HuH-7 (cell line): ENCODE measurements at regions not wholly inside any gene's neighbourhood (a gene's known extent, or its start where the extent isn't known, plus 50 kb on each side); places are given as distances from the start of the nearest gene placed in this dataset.

Source experiments
- DNase-seq: peaks from one replicate; pipeline ENCODE4 v3.0.0; 2011; ENCODE audit warnings: low spot score

DNA sequence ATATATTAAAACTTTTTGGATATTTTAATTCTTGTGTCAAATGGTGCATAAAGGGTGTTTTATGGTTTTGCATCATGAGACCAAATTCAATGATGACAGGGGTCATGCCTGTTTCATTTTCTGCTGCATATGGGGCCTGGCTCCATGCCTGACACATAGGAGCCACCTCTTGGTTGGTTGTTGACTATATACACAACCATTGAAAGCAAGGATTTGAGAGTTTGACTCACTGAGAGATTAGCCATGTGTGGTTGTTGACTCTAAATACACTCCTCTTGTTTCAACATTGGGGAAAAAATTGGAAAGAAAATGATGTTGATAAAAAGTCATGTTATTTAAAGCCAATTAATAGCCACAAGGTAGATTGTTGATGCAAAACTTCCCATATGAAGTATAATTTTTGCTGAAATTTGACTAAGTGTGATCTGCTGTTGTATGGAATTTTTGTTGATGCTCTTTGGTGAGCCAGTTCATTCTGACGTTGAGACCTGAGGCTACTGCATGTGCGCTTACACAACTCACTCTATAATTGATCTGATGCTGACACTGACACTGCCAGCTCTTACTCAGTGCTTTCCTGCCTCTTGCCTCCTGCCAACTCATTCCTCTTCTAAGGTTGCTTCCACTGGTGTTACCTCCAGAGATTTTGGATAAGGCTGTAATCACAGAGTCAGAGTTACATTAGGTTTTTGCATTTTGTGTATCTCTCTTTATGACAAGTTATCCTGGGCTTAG is 446.2 kb upstream of the SLC14A2 start:
- no peak for DNase-seq

DNA sequence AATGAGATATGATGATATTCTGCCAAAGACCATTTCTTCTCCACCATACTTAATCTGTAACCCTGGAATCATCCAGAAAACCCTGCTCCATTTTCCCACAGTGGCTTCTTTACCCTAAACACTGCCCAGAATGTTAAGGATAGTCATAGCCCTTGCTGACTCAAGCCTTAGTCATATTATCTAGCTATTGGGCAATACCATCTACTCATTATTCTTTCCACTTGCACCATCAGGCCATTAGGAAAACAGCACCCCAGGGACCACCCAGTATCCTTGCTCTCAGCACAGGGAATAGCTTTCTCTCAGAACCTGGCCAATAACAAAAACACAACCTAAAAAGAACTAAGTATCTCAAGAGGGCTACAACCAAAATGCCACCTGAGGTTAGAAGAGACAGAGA is 445.7 kb upstream of the SLC14A2 start:
- DNase-seq: no peak

DNA sequence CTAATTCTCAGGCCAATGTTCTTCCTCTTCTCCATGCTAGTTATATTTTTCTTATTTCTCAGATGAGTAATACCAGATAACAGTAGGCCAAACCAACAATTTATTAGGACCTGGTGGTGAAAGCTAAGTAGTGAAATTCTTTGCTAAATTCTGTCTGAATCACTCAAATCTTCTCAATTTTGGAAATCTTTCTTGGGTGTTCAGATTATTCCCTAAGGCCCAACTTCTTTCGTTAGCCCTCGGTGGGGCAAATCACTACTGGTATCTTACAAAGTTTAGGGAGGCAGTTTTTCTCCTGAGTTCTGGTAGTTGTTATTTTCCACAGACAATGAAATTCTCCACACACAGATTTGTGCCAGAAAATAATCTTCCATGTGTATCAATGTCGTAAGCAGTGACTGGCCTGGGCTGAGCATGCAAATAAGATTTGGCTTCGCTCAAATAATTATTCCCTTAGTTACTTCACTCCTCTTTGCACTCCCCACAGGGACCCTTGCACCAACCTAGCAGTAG is 443.5 kb upstream of the SLC14A2 start:
- DNase-seq: no peak

DNA sequence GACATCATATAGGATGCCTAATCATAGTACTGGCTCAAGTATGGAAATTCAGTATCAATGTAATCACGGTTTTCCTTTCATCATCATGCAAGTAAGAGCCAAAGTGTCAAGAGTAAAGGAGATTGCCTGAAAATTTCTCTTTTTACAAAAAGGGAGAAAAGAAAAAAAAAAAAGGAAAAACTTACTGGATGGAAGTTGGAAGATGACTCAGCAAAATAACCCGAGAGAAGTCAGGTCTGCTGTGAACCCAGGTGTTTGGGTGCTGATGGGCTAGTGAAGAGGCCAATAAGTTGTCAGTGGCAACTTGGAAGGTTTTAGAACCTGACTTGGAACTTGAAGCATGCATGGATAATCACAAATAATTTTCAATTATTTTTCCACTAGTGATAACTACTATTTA is 441.9 kb upstream of the SLC14A2 start:
- DNase-seq: no peak

DNA sequence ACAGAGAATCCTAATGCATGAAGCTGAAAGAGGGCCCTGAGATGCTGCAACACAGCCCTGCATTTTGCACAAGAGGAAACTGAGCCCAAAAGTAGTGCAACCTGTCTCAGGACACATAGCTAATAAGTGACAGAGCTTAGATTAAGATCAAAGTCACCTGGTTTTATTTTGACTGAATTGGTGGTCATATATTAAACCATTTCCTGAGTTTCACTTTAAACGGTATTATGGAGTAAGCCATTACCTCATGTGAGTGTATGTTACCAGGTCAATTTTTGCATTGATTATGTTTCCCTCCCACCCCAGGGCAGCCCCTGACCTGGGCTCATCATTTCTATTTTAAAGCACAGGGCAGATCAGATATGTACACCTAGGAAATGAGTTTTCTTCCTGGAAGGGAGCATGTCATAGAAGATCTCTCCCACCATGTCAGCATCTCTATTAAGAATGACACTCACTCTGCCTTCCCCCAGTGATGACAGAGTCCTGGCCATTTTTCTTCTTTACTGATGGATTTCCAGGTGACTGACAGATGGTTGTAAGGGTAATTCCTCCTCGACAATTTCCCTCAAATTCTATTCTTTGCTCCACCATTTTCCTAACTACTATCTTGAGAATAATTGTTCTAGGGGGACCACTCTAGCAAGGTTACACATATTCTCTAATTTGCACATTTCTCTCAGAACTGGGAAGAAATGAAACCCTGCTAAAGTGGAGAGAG is 441.3 kb upstream of the SLC14A2 start:
- no peak for DNase-seq

DNA sequence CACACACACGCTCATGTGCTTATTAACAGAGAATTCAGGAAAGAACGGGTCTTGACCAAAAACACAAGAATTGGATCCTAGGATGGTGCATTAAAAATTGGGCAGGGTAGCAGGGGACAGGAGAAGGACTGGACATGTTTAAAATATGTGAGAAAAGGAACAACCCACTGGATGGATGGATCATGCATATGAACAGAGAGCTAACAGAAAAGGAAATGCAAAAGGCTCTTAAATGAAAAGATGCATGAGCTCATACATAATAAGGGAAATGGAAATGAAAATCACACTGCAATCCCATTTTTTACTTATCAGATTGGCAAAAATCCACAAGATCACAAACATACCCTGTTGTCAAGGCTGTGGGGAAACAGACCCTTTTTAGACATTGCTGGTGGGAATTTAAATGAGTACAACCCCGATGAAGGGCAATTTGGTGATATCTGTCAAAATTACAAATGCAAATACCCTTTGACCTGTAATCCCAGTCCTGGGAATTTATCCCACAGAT is 440.6 kb upstream of the SLC14A2 start:
- no peak for DNase-seq

DNA sequence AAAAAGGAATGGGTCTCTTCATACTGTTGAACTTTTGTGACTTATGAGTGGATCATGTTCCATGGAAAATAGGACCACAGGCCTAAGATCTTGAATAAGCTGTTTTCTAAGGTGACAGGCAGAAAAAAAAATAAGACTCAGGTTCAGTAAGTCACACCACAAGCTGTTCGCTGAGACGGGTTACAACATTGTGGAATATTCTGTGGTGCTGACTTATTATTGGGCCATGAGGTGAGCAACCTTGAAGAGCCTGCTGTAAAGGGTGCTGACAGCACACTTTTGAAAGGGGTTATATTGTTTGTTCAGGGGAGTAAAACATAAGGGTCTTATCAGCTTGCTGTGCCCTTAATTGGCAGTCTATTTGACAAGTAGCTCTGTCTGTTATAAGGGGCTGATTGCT is 439.8 kb upstream of the SLC14A2 start:
- no peak for DNase-seq

DNA sequence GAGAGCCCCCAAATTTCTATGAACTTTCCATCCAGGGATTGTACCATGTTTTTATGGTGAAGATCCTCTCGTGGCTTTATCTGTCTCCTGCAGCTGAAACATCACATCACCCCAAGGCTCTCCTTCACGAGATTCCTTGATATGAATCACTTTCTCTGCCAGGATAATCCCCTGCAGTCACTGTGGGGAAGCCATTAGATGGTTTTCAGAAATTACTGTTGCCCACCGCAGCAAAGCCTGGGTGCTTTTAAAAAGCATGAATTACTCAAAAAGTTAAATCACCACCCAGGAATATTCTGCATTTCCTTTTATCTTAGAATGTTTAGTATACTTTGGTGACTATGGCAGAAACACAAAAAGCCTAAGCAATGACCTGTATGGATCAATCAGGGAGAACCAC is 428.4 kb upstream of the SLC14A2 start:
- no peak for DNase-seq

DNA sequence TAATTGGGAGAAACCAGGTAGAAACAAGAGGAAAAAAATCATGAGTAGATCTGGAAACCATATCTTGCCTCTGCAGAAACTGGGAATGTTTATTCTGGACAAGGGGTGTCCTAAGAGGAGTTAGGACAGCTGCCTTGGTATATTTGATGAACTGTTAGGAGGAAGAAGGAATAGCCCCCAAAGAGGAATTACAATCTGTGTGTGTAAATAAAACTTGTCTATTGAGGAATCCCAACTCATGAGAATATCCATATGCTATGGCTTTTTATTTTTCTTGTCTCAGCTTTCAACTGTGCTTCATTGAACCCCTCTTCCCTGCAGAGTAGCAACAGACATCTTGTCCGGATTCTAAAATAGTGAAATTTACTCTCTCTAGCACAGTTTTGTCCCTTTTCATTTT is 423.5 kb upstream of the SLC14A2 start:
- no peak for DNase-seq

DNA sequence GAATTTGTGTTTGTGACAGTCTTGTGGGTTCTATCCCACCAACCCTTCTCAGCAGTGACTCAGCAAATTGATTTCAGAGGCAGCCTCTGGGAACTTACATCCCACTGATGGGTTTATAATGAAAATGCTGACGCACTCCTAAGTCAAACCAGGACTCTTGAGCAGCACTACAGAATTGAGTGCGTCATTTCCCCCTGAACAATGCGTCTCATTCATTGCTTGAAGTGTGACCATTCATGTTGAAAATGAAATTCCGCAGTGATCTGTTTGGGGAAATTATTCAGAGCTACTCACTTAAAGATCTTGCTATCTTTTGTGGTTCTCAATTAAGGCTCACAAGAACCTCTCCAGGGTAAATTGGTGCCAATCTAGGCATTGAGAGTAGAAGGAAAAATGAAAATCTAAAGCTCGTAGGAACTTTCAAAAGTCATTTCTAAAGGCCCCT is 417.7 kb upstream of the SLC14A2 start:
- no peak for DNase-seq

DNA sequence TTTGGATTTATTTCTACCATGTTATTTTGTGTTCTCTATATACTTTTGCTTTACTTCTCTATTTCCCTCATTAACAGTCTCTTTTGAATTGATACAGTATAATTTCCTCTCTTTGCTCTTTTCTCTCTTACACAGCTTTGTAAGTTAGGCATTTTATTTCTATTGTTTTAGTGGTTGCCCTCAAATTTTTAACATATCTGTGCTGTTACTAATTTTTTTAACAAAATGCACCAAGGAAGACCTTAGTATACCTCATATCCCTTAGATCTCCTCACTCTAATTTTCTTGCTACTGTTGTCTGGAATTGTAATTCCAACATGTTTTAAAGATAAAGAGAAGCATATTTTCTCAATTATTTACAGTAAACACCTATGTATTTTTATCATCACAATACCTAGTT is 416.8 kb upstream of the SLC14A2 start:
- DNase-seq: no peak

DNA sequence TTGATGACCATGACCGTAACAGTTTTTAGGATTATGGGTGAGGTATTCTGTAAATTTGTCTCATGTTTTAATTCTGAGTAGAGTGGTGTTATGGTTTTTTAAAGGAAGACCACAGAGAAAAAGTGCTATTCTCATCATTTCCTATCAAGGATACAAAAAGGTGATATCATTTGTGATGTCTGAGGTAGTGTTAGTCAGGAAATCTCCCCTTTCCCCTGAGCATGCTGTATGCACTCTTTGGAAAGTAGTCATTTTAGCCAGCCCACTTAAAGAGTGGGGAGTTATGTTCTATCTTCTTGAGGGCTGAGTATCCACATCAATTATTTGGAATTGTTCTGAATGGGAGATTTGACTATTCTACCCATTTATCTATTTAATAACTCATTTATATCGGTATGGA is 414.2 kb upstream of the SLC14A2 start:
- no peak for DNase-seq

DNA sequence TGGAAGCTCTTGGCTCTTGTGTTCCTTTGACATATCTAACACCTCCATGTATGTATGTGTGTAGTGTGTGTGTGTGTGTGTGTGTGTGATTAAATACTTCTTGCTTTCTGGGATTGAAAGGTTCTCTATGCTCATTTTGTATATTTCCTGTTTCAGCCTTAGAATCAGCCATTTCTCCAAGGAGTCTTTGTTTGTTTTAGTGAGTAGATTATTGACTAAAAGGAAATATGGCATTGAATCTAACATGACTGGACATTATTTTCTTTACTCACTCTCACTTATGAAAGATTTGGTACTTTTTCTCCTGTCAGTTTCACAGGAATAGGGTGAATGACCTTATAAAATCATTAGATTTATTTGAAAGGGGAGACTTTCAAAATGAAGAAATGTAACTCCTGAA is 413.8 kb upstream of the SLC14A2 start:
- DNase-seq: no peak

DNA sequence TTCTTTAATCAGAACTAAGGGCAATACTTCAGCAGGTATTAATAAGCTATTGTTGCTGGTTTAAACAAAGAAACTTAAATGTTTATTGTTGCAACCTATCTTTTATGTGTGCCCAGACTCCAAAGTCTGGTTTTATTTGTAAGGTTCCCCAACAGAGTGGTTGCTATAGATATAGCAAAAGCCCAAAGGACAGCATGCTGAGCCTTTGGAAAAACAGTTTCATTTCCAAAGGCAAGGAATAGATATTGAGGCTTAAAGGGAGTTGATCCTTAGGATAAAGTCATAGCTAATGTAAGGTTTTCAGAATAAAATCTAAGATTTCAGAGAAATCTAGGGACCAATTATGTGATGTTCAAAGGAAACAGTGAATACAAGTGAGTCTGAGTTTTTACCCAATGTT is 413.2 kb upstream of the SLC14A2 start:
- no peak for DNase-seq

DNA sequence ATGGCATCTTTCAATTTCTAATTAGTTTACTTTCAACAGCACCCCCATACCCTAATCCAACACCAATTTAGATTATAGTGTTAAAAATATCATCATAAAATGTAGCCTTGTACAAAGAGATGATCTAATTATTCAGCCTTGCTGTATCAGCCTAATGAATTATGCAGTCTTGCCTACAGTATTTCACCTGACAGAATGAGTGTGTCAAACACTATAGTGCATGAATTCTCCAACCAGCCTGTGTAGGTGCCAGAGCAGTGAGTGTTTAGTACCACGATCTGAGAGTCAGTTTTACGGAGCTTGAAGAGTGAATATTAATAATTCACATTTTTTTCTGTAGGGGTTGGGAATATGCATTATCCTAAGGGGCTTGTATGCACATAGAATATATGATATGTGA is 411.6 kb upstream of the SLC14A2 start:
- DNase-seq: no peak

DNA sequence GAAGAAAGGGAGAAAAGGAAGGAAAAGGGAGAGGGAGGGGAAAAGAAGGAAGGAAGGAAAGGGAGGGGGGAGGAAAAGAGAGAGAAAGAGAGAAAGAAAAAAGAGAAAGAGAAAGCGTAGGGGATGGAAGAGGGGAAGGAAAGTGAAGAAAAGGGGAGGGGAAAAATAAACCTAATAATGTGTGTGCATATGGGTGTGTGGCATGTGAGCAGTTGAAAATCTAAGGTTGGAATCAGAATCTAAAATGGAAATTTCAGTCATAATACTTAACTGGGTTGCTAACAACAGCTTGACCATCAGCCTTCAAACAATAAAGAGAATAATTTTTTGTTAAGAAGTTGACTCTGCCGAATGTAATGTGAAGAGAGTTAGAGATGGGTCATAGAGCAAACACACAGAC is 407.9 kb upstream of the SLC14A2 start:
- no peak for DNase-seq

DNA sequence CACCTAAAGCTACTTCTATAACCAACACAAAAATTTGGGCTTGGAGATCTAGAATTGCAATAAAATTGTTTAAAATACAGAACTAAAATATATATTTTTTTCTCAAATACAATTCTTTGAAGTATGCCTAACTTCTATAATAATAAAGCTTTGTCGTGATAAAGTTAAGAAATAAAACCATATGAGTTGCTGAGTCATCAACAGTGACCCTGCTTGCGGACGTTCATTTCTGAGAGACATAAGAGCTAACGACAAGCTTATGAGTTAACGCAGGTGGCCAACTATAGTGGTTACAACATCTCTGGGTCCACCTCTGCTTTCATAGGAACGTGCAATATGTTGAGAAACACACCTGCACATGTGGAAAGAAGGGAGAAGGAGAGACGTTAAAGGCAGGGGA is 407.1 kb upstream of the SLC14A2 start:
- no peak for DNase-seq

DNA sequence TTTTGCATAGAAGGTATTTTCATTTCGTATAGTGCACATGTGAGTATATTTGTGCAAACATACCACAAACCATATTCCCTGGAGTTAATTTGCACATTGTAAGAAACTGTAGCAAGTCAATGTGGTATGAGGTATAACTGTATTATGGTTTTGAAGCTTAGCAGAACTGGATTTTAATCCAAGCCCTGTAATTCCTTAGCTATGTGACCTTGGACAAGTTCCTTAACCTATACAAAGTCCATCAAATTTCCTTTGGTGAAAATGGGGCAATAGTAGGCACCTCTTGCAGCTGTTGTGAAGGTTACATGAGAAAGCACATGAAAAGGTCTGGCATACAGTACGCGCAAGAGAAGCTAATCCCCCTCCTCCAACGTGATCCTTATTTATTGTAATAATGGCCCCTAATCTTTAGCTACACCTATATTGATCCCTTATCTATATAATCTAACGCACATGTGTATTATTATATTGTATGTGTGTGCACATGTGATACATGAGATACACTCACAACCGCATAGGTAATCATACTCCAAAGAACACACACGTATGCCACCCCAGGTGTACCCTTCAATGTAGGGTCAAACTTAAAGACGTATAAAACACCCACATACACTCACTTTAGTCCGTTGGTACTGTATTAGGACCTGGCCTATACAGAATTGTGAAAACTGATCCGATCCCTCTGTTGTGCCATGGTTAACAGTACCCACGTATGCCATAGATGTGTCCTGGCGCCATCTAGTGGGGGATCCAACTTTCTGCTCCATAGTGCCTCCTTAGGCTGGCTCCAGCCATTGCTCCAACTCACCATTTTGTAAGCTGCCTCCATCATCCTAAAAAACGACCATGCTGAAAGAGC is 402.9 kb upstream of the SLC14A2 start:
- DNase-seq: peak; percentile 25

DNA sequence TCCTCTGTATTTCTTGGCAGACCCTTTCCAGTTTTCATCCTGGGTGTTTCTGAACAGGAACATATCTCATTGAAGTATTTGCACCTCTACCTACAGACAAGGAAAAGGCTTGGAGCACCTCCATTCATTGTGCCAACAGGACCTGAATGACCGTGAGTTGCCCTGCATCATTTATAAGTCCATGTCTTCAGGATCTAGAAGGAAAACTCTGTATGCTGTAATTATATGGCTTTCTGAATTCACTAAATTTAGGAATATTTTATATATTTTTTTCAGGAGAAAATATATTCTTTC is 402.3 kb upstream of the SLC14A2 start:
- no peak for DNase-seq

DNA sequence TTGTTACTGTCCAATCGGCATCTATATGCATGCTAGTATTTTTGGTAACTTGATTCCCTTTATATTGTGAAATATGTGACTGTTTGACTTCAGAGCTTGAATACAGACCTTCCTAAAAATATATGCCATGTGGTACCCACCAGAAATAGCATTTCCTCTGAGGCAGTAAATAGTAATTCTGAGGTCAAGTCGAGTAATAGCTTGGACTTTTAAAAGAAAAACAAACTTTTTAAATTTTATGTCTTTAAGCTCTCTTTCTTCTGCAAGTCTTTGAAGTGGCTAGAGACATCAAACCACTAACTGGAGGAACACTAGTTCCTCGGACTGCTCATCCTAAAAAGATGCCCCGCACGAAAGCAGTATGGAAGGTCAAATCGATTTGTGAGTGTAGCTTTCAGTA is 396.8 kb upstream of the SLC14A2 start:
- no peak for DNase-seq

DNA sequence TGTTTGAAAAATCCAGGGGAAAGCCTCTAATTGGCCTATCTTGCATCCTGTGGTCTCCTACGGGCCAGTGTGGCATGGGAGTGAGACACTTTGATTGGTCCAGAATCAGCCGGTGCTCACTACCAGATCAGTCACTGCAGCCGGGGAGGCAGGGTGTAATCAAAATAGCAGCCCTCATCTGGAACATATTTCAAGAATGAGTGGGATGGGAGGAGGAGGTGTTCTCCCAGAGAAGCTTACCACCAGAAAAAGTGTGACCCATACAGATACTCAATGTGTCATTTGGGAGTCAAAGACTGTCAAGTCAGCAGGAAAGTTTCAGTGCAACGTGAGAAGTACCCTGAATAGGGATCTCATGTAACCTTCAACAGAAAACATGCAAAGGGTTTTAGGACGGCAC is 393.9 kb upstream of the SLC14A2 start:
- no peak for DNase-seq

DNA sequence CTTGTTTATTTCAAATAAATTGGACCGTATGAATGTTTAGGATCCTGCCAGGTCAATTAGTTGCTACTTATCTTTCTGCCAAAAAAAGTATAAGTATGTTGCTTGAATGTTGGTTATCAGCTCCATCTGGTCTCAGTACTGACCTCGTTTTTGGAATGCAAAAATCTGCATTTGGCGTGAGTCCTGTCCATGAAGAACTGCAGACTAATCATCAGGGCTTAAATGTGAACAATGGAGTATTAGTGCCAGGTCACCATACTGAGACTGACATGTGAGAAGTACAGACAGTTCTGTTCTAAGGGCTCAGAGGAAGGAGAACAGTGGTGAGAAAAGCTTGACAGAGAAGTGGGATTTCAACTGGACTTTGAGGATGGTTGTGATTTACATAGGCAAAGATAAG is 393.1 kb upstream of the SLC14A2 start:
- DNase-seq: no peak
